Mucosa of gallbladder (tissue), 1 donor: ENCODE measurements at regions not wholly inside any gene's neighbourhood (a gene's known extent, or its start where the extent isn't known, plus 50 kb on each side); places are given as distances from the start of the nearest gene placed in this dataset.
"Not testable (repeated sequence)": the region's sequence is repeated elsewhere in the genome, so short reads cannot be mapped to it uniquely, and the experiment has no call there.

Experiments
- DNase-seq: peaks from one replicate; pipeline ENCODE4 v3.0.0-alpha.2; 2020; ENCODE audit warnings: low spot score
- donor health status: DM: no; HTN: no; CAD: no.

- not testable (repeated sequence) for DNase-seq
These were observed 102.5 kb upstream of the UGP2 start for GRCh38 chr2:63739180-63739579.

- DNase-seq = no peak
These were observed 101.7 kb upstream of the UGP2 start for GRCh38 chr2:63740020-63740419.

- no peak for DNase-seq
These were observed 100.8 kb upstream of the UGP2 start for GRCh38 chr2:63740943-63741342.

GRCh38 chr2:63741884-63742579, 99.7 kb upstream of the UGP2 start:
- no peak for DNase-seq

- no peak for DNase-seq
These were observed 99.1 kb upstream of the UGP2 start for GRCh38 chr2:63742580-63742976.

- no peak for DNase-seq
These were observed 98.3 kb upstream of the UGP2 start for GRCh38 chr2:63743170-63743981.

GRCh38 chr2:63743982-63744966, 97.4 kb upstream of the UGP2 start:
- DNase-seq = no peak

- not testable (repeated sequence) for DNase-seq
These were observed 95.1 kb upstream of the UGP2 start for GRCh38 chr2:63746548-63746947.

GRCh38 chr2:63751901-63752300, 89.8 kb upstream of the UGP2 start:
- DNase-seq = no peak

GRCh38 chr2:63755216-63755615, 86.5 kb upstream of the UGP2 start:
- DNase-seq = no peak

GRCh38 chr2:63755965-63756364, 85.7 kb upstream of the UGP2 start:
- no peak for DNase-seq

GRCh38 chr2:63763391-63763941, 78.2 kb upstream of the UGP2 start:
- no peak for DNase-seq

GRCh38 chr2:63764630-63765029, 77.1 kb upstream of the UGP2 start:
- no peak for DNase-seq

GRCh38 chr2:63765117-63765516, 76.6 kb upstream of the UGP2 start:
- DNase-seq = no peak

- DNase-seq = no peak
These were observed 74.4 kb upstream of the UGP2 start for GRCh38 chr2:63767307-63767706.

- no peak for DNase-seq
These were observed 73.6 kb upstream of the UGP2 start for GRCh38 chr2:63768051-63768450.

GRCh38 chr2:63769915-63770314, 71.8 kb upstream of the UGP2 start:
- no peak for DNase-seq

- no peak for DNase-seq
These were observed 69.6 kb upstream of the UGP2 start for GRCh38 chr2:63772061-63772460.

- no peak for DNase-seq
These were observed 66.5 kb upstream of the UGP2 start for GRCh38 chr2:63775191-63775590.

GRCh38 chr2:63776382-63776781, 65.3 kb upstream of the UGP2 start:
- no peak for DNase-seq

GRCh38 chr2:63777816-63778215, 63.9 kb upstream of the UGP2 start:
- no peak for DNase-seq

GRCh38 chr2:63778391-63778790, 63.3 kb upstream of the UGP2 start:
- DNase-seq = no peak
